WTC11 (cell line): ENCODE measurements at regions not wholly inside any gene's neighbourhood (a gene's known extent, or its start where the extent isn't known, plus 50 kb on each side); places are given as distances from the start of the nearest gene placed in this dataset.
"Not testable (repeated sequence)": the region's sequence is repeated elsewhere in the genome, so short reads cannot be mapped to it uniquely, and the experiment has no call there.

Experiments used
- ATAC-seq: fragments of 200-7000 bp; cut with Tn5 transposase; 2 replicates; pipeline ENCODE4 v1.10.0; 2021; ENCODE audit warnings: mild to moderate bottlenecking, moderate library complexity
- CTCF ChIA-PET: fragments of 300-600 bp; sonication (Branson Sonifier 250); formaldehyde crosslinking; loops from one replicate; lab custom pipeline; 2021; ENCODE audit warnings: antibody characterized with exemption; lab: Charles Lee
- POLR2A ChIA-PET: fragments of 350-600 bp; sonication (Branson Sonifier 250); formaldehyde crosslinking; loops from one replicate; lab custom pipeline; 2021; ENCODE audit warnings: antibody characterized with exemption; lab: Charles Lee
- DNase-seq: peaks from one replicate; pipeline ENCODE4 v3.0.0; 2021; ENCODE audit warnings: low spot score
- H3K27ac Mint-ChIP-seq: 2 replicates; pipeline ENCODE4 v1.8.0; 2021; ENCODE audit warnings: mixed read lengths
- H3K27me3 Mint-ChIP-seq: 2 replicates; pipeline ENCODE4 v1.8.0; 2021; ENCODE audit warnings: low read depth, mild to moderate bottlenecking, moderate library complexity, mixed read lengths
- H3K36me3 Mint-ChIP-seq: 2 replicates; pipeline ENCODE4 v1.8.0; 2021; ENCODE audit warnings: mixed read lengths
- H3K4me1 Mint-ChIP-seq: 2 replicates; pipeline ENCODE4 v1.8.0; 2022; ENCODE audit warnings: mixed read lengths
- H3K4me3 Mint-ChIP-seq: 2 replicates; pipeline ENCODE4 v1.8.0; 2021; ENCODE audit warnings: mild to moderate bottlenecking, moderate library complexity, mixed read lengths
- H3K9me3 Mint-ChIP-seq: 2 replicates; pipeline ENCODE4 v1.8.0; 2021; ENCODE audit warnings: mixed read lengths
- CREB1 ChIP-seq: sonication (generic); formaldehyde crosslinking; IDR thresholded peaks from 2 replicates; pipeline ENCODE4 v1.8.0; 2023; ENCODE audit warnings: mild to moderate bottlenecking, missing genetic modification reagents
- ETV6 ChIP-seq: sonication (generic); formaldehyde crosslinking; IDR thresholded peaks from 2 replicates; pipeline ENCODE4 v1.8.1; 2022; ENCODE audit warnings: mild to moderate bottlenecking, missing genetic modification reagents
- FOXJ3 ChIP-seq: sonication (generic); formaldehyde crosslinking; IDR thresholded peaks from 2 replicates; pipeline ENCODE4 v1.9.0; 2021; ENCODE audit warnings: missing genetic modification reagents, mild to moderate bottlenecking, borderline replicate concordance
- FOXK1 ChIP-seq: sonication (generic); formaldehyde crosslinking; IDR thresholded peaks from 2 replicates; pipeline ENCODE4 v1.8.0; 2022; ENCODE audit warnings: mild to moderate bottlenecking, moderate library complexity, missing genetic modification reagents
- ZNF121 ChIP-seq: sonication (generic); formaldehyde crosslinking; IDR thresholded peaks from 2 replicates; pipeline ENCODE4 v1.8.0; 2023; ENCODE audit warnings: missing genetic modification reagents
- ZNF232 ChIP-seq: sonication (generic); formaldehyde crosslinking; IDR thresholded peaks from 2 replicates; pipeline ENCODE4 v1.8.0; 2022; ENCODE audit warnings: mild to moderate bottlenecking, missing genetic modification reagents
- ZNF317 ChIP-seq: sonication (generic); formaldehyde crosslinking; IDR thresholded peaks from 2 replicates; pipeline ENCODE4 v1.8.1; 2023; ENCODE audit warnings: low read depth, mild to moderate bottlenecking, moderate library complexity, missing genetic modification reagents, borderline replicate concordance
- ZNF671 ChIP-seq: fragments of 250-450 bp; sonication (Bioruptor Pico); IDR thresholded peaks from 2 replicates; pipeline ENCODE4 v1.8.0; 2021; ENCODE audit warnings: mild to moderate bottlenecking
- TF ChIP-seq, protein P1 (sequence below): sonication (generic); formaldehyde crosslinking; IDR thresholded peaks from 2 replicates; pipeline ENCODE4 v1.8.0; 2023; ENCODE audit warnings: mild to moderate bottlenecking, missing genetic modification reagents
- TF ChIP-seq, protein P2 (sequence below): sonication (generic); formaldehyde crosslinking; IDR thresholded peaks from 2 replicates; pipeline ENCODE4 v1.8.0; 2022; ENCODE audit warnings: mild to moderate bottlenecking, missing genetic modification reagents
- TF ChIP-seq, protein P3 (sequence below): fragments of 250-450 bp; sonication (Bioruptor Pico); IDR thresholded peaks from 2 replicates; pipeline ENCODE4 v1.9.0; 2021; ENCODE audit warnings: mild to moderate bottlenecking
- TF ChIP-seq, protein P4 (sequence below): sonication (generic); formaldehyde crosslinking; conservative IDR thresholded peaks from 2 replicates; pipeline ENCODE4 v1.8.1; 2023; ENCODE audit warnings: mild to moderate bottlenecking, low read depth, missing genetic modification reagents, moderate library complexity
- TF ChIP-seq, protein P5 (sequence below): sonication (generic); formaldehyde crosslinking; IDR thresholded peaks from 2 replicates; pipeline ENCODE4 v1.8.1; 2023; ENCODE audit warnings: mild to moderate bottlenecking, missing genetic modification reagents, borderline replicate concordance
- TF ChIP-seq, protein P6 (sequence below): fragments of 250-450 bp; sonication (Bioruptor Pico); IDR thresholded peaks from 2 replicates; pipeline ENCODE4 v2.1.2; 2022; ENCODE audit warnings: mild to moderate bottlenecking, moderate library complexity

DNA sequence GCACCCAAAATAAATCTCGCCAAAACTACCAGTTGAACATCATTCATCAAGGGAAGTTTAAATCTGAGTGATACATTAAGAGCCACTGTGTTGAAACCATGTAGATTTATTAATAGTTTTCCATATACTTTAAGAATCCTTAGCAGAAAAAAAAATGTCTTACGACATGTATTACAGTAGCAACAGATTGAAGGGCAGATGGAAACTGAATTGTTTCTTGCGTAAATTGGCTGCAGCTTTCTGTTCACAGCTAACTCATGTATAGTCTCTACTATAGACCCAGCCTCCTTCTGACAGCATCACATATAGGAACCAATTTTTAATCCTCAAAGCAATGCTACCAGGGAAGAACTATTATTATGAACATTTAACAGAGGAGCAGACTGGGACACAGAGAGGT, 195.2 kb upstream of the PUDP start:
- TF ChIP-seq ZNF317 (CRISPR knock-in tag) (no peak), CREB1 (CRISPR knock-in tag) (no peak), FOXK1 (no peak)
- H3K36me3 Mint-ChIP-seq, result no peaks in the 10 kb centered on the region
- ChIA-PET POLR2A (interaction anchor here (0.6 kb wide), 1 partner anchor 46 kb away, joined by 4 read pairs; no protein-coding TSS in a partner anchor), CTCF (interaction anchor here (0.9 kb wide), 1 partner anchor 24 kb away, joined by 3 read pairs; no protein-coding TSS in a partner anchor)
- DNase-seq (no peak), ATAC-seq (no peak)
- no peaks in the 10 kb centered on the region for H3K27me3 Mint-ChIP-seq
- no peak overlapping the region for H3K27ac Mint-ChIP-seq
- H3K4me1 Mint-ChIP-seq, result 0 out of 2 replicates have a peak, but pooled peaks cover 4% of the 10 kb centered on the region
- no peak overlapping the region for H3K4me3 Mint-ChIP-seq
- no peaks in the 10 kb centered on the region for H3K9me3 Mint-ChIP-seq

DNA sequence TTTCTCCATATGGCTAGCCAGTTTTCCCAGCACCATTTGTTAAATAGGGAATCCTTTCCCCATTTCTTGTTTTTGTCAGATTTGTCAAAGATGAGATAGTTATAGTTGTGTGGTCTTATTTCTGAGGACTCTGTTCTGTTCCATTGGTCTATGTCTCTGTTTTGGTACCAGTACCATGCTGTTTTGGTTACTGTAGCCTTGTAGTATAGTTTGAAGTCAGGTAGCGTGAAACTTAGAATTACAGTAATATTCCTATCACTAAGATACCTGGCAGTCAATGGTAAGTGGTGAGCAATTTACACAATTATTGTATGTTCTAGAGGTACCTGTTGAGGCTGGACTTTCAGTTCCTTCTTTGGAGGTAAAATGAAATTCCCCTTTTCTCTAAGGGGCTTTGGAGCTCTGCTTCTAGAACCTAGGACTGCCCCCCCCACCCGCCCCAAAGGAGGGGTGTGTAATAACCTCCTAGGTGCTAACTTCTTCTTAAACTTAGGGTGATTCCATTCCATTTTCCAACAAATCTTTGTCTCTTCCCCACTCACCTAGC, 187.9 kb upstream of the PUDP start:
- CTCF ChIA-PET, H3K4me3 Mint-ChIP-seq, H3K36me3 Mint-ChIP-seq, DNase-seq, ATAC-seq, H3K9me3 Mint-ChIP-seq, H3K27me3 Mint-ChIP-seq, H3K27ac Mint-ChIP-seq, H3K4me1 Mint-ChIP-seq, POLR2A ChIA-PET: not testable (repeated sequence)

DNA sequence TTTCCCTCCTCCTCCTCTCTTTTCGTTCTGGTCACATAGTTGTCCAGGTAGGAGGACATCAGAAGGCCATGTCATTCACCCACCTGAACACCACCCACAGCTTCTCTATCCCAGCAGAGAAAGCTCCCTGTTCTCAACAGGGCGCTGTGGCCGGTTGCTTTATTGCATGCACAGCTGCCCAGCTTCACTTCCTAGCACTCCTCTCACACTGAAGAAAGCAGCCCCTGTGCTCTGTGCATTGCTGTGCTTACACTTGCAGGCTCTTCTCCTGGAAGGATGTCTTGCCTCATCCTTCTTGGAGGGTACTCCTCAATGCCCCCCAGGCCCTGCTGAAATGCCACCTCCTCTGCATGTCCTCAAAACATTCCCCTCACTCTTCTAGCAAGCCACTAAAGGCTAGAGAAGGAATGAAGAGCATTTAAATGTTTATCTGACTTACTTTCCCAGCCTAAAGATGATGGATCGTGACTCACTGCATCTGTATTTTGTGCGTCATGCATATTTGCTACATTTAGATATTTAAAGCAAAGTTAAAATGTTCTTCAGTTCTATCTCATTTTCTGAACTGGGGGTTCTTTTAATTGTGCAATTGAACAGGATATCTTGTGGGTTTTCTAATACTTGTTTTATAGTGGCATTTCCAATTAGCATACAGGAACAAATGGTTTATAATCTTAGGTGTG, 186.4 kb upstream of the PUDP start:
- ATAC-seq, result no peak
- no peak for DNase-seq
- H3K27me3 Mint-ChIP-seq, result no peaks in the 10 kb centered on the region
- TF ChIP-seq ETV6 (CRISPR knock-in tag), result no peak
- TF ChIP-seq ZNF232 (CRISPR knock-in tag), result no peak
- TF ChIP-seq, protein P1, sequence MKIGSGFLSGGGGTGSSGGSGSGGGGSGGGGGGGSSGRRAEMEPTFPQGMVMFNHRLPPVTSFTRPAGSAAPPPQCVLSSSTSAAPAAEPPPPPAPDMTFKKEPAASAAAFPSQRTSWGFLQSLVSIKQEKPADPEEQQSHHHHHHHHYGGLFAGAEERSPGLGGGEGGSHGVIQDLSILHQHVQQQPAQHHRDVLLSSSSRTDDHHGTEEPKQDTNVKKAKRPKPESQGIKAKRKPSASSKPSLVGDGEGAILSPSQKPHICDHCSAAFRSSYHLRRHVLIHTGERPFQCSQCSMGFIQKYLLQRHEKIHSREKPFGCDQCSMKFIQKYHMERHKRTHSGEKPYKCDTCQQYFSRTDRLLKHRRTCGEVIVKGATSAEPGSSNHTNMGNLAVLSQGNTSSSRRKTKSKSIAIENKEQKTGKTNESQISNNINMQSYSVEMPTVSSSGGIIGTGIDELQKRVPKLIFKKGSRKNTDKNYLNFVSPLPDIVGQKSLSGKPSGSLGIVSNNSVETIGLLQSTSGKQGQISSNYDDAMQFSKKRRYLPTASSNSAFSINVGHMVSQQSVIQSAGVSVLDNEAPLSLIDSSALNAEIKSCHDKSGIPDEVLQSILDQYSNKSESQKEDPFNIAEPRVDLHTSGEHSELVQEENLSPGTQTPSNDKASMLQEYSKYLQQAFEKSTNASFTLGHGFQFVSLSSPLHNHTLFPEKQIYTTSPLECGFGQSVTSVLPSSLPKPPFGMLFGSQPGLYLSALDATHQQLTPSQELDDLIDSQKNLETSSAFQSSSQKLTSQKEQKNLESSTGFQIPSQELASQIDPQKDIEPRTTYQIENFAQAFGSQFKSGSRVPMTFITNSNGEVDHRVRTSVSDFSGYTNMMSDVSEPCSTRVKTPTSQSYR (CRISPR knock-in tag), result no peak
- no peak for TF ChIP-seq ZNF121 (CRISPR knock-in tag)
- TF ChIP-seq, protein P2, sequence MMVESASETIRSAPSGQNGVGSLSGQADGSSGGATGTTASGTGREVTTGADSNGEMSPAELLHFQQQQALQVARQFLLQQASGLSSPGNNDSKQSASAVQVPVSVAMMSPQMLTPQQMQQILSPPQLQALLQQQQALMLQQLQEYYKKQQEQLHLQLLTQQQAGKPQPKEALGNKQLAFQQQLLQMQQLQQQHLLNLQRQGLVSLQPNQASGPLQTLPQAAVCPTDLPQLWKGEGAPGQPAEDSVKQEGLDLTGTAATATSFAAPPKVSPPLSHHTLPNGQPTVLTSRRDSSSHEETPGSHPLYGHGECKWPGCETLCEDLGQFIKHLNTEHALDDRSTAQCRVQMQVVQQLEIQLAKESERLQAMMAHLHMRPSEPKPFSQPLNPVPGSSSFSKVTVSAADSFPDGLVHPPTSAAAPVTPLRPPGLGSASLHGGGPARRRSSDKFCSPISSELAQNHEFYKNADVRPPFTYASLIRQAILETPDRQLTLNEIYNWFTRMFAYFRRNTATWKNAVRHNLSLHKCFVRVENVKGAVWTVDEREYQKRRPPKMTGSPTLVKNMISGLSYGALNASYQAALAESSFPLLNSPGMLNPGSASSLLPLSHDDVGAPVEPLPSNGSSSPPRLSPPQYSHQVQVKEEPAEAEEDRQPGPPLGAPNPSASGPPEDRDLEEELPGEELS (CRISPR knock-in tag), result no peak
- TF ChIP-seq, protein P3, sequence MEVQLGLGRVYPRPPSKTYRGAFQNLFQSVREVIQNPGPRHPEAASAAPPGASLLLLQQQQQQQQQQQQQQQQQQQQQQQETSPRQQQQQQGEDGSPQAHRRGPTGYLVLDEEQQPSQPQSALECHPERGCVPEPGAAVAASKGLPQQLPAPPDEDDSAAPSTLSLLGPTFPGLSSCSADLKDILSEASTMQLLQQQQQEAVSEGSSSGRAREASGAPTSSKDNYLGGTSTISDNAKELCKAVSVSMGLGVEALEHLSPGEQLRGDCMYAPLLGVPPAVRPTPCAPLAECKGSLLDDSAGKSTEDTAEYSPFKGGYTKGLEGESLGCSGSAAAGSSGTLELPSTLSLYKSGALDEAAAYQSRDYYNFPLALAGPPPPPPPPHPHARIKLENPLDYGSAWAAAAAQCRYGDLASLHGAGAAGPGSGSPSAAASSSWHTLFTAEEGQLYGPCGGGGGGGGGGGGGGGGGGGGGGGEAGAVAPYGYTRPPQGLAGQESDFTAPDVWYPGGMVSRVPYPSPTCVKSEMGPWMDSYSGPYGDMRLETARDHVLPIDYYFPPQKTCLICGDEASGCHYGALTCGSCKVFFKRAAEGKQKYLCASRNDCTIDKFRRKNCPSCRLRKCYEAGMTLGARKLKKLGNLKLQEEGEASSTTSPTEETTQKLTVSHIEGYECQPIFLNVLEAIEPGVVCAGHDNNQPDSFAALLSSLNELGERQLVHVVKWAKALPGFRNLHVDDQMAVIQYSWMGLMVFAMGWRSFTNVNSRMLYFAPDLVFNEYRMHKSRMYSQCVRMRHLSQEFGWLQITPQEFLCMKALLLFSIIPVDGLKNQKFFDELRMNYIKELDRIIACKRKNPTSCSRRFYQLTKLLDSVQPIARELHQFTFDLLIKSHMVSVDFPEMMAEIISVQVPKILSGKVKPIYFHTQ, result no peak
- no peak for TF ChIP-seq FOXJ3
- TF ChIP-seq, protein P4, sequence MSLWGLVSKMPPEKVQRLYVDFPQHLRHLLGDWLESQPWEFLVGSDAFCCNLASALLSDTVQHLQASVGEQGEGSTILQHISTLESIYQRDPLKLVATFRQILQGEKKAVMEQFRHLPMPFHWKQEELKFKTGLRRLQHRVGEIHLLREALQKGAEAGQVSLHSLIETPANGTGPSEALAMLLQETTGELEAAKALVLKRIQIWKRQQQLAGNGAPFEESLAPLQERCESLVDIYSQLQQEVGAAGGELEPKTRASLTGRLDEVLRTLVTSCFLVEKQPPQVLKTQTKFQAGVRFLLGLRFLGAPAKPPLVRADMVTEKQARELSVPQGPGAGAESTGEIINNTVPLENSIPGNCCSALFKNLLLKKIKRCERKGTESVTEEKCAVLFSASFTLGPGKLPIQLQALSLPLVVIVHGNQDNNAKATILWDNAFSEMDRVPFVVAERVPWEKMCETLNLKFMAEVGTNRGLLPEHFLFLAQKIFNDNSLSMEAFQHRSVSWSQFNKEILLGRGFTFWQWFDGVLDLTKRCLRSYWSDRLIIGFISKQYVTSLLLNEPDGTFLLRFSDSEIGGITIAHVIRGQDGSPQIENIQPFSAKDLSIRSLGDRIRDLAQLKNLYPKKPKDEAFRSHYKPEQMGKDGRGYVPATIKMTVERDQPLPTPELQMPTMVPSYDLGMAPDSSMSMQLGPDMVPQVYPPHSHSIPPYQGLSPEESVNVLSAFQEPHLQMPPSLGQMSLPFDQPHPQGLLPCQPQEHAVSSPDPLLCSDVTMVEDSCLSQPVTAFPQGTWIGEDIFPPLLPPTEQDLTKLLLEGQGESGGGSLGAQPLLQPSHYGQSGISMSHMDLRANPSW (CRISPR knock-in tag), result no peak
- TF ChIP-seq, protein P5, sequence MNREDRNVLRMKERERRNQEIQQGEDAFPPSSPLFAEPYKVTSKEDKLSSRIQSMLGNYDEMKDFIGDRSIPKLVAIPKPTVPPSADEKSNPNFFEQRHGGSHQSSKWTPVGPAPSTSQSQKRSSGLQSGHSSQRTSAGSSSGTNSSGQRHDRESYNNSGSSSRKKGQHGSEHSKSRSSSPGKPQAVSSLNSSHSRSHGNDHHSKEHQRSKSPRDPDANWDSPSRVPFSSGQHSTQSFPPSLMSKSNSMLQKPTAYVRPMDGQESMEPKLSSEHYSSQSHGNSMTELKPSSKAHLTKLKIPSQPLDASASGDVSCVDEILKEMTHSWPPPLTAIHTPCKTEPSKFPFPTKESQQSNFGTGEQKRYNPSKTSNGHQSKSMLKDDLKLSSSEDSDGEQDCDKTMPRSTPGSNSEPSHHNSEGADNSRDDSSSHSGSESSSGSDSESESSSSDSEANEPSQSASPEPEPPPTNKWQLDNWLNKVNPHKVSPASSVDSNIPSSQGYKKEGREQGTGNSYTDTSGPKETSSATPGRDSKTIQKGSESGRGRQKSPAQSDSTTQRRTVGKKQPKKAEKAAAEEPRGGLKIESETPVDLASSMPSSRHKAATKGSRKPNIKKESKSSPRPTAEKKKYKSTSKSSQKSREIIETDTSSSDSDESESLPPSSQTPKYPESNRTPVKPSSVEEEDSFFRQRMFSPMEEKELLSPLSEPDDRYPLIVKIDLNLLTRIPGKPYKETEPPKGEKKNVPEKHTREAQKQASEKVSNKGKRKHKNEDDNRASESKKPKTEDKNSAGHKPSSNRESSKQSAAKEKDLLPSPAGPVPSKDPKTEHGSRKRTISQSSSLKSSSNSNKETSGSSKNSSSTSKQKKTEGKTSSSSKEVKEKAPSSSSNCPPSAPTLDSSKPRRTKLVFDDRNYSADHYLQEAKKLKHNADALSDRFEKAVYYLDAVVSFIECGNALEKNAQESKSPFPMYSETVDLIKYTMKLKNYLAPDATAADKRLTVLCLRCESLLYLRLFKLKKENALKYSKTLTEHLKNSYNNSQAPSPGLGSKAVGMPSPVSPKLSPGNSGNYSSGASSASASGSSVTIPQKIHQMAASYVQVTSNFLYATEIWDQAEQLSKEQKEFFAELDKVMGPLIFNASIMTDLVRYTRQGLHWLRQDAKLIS (CRISPR knock-in tag), result no peak
- no peak for TF ChIP-seq ZNF671 (CRISPR knock-in tag)
- TF ChIP-seq, protein P6, sequence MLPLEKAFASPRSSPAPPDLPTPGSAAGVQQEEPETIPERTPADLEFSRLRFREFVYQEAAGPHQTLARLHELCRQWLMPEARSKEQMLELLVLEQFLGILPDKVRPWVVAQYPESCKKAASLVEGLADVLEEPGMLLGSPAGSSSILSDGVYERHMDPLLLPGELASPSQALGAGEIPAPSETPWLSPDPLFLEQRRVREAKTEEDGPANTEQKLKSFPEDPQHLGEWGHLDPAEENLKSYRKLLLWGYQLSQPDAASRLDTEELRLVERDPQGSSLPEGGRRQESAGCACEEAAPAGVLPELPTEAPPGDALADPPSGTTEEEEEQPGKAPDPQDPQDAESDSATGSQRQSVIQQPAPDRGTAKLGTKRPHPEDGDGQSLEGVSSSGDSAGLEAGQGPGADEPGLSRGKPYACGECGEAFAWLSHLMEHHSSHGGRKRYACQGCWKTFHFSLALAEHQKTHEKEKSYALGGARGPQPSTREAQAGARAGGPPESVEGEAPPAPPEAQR, result no peak

More for the DNA sequence above, 186.4 kb upstream of the PUDP start:
- Mint-ChIP-seq H3K27ac (no peak overlapping the region), H3K9me3 (no peaks in the 10 kb centered on the region), H3K4me3 (no peak overlapping the region), H3K36me3 (no peaks in the 10 kb centered on the region), H3K4me1 (peaks cover 2% of the 10 kb centered on the region; the same call in 1 of the 2 replicates)
- ChIA-PET CTCF (no interaction called here), POLR2A (no interaction called here)
